Neuronal stem cell (in vitro differentiated cells): ENCODE measurements at regions not wholly inside any gene's neighbourhood (a gene's known extent, or its start where the extent isn't known, plus 50 kb on each side); places are given as distances from the start of the nearest gene placed in this dataset.

Experiments
- DNase-seq: peaks from one replicate; pipeline ENCODE4 v3.0.0-alpha.2; 2013; ENCODE audit warnings: low spot score
- H2AFZ ChIP-seq: one replicate; pipeline ENCODE4 v1.6.1; 2013; ENCODE audit warnings: mild to moderate bottlenecking, low read length, inconsistent platforms
- H2AK5ac ChIP-seq: 2 replicates; pipeline ENCODE4 v1.6.1; 2013; ENCODE audit warnings: low read depth, mild to moderate bottlenecking, inconsistent platforms, low read length, moderate library complexity, mixed read lengths
- H2BK120ac ChIP-seq: 2 replicates; pipeline ENCODE4 v1.6.1; 2013; ENCODE audit warnings: low read depth, mild to moderate bottlenecking, inconsistent platforms, low read length, moderate library complexity, mixed read lengths
- H2BK12ac ChIP-seq: one replicate; pipeline ENCODE4 v1.6.1; 2013; ENCODE audit warnings: low read length, inconsistent platforms
- H2BK15ac ChIP-seq: 2 replicates; pipeline ENCODE4 v1.6.1; 2013; ENCODE audit warnings: mild to moderate bottlenecking, low read length, inconsistent platforms, mixed read lengths
- H2BK5ac ChIP-seq: one replicate; pipeline ENCODE4 v1.6.1; 2013; ENCODE audit warnings: inconsistent platforms, mild to moderate bottlenecking, low read length, moderate library complexity
- H3K14ac ChIP-seq: one replicate; pipeline ENCODE4 v1.6.1; 2013; ENCODE audit warnings: low read length, inconsistent platforms
- H3K18ac ChIP-seq: 2 replicates; pipeline ENCODE4 v1.6.1; 2013; ENCODE audit warnings: low read length, inconsistent platforms
- H3K23ac ChIP-seq: 2 replicates; pipeline ENCODE4 v1.6.1; 2013; ENCODE audit warnings: low read depth, mild to moderate bottlenecking, mixed read lengths, low read length, inconsistent platforms; ENCODE audit not compliant: poor library complexity
- H3K27ac ChIP-seq: replicated peaks from 3 replicates; pipeline ENCODE4 v1.5.1; 2013; ENCODE audit warnings: low read length, inconsistent platforms
- H3K27me3 ChIP-seq, 3 experiments: 2 replicates each; pipeline ENCODE4 v1.6.1; 2013; ENCODE audit warnings: low read length in 3 of 3, mild to moderate bottlenecking in 2 of 3, inconsistent platforms in 1 of 3, low read depth in 1 of 3, mixed read lengths in 1 of 3, moderate library complexity in 1 of 3; ENCODE audit not compliant: control insufficient read depth in 3 of 3, insufficient read depth in 3 of 3
- H3K36me3 ChIP-seq, 2 donors: replicated peaks in 1 of 2; 2 replicates each; pipeline ENCODE4 v1.6.1; 2013; ENCODE audit warnings: low read length in 2 of 2; ENCODE audit not compliant: control insufficient read depth in 2 of 2, insufficient read depth in 2 of 2
- H3K4ac ChIP-seq: 2 replicates; pipeline ENCODE4 v1.6.1; 2013; ENCODE audit warnings: inconsistent platforms, mild to moderate bottlenecking, low read length, moderate library complexity
- H3K4me1 ChIP-seq, 2 donors: 1 replicate in 1 of 2; 2 replicates in 1 of 2; pipeline ENCODE4 v1.6.1; 2013; ENCODE audit warnings: low read length in 2 of 2, low read depth in 1 of 2; ENCODE audit not compliant: control insufficient read depth in 2 of 2, insufficient read depth in 1 of 2
- H3K4me2 ChIP-seq: one replicate; pipeline ENCODE4 v1.6.1; 2013; ENCODE audit warnings: mild to moderate bottlenecking, low read length, inconsistent platforms; ENCODE audit not compliant: insufficient read depth, poor library complexity, severe bottlenecking
- H3K4me3 ChIP-seq, 2 donors: 2 replicates each; pipeline ENCODE4 v1.5.1; 2013; ENCODE audit warnings: low read length in 2 of 2, mild to moderate bottlenecking in 2 of 2, inconsistent platforms in 1 of 2, moderate library complexity in 1 of 2
- H3K79me1 ChIP-seq: one replicate; pipeline ENCODE4 v1.6.1; 2013; ENCODE audit warnings: low read depth, mild to moderate bottlenecking, inconsistent platforms, low read length, moderate library complexity
- H3K9ac ChIP-seq: one replicate; pipeline ENCODE4 v1.6.1; 2013; ENCODE audit warnings: mild to moderate bottlenecking, low read depth, low read length, inconsistent platforms; ENCODE audit not compliant: poor library complexity
- H3K9me3 ChIP-seq, 2 donors: replicated peaks in 1 of 2; 2 replicates each; pipeline versions ENCODE3 to v1.6.1; 2013; ENCODE audit warnings: low read length in 2 of 2, mild to moderate bottlenecking in 2 of 2, inconsistent platforms in 1 of 2, low read depth in 1 of 2, mixed read lengths in 1 of 2, moderate library complexity in 1 of 2; ENCODE audit not compliant: control insufficient read depth in 2 of 2, insufficient read depth in 1 of 2
- H4K8ac ChIP-seq: one replicate; pipeline ENCODE4 v1.6.1; 2013; ENCODE audit warnings: low read depth, mild to moderate bottlenecking, inconsistent platforms, low read length, moderate library complexity
- H4K91ac ChIP-seq: one replicate; pipeline ENCODE4 v1.6.1; 2013; ENCODE audit warnings: low read length, low read depth, mild to moderate bottlenecking, inconsistent platforms; ENCODE audit not compliant: poor library complexity
- WGBS, 2 donors: extraction: QIAGEN DNeasy Blood & Tissue Kit; methylation state at CpG; one replicate each; pipeline ENCODE4 v1.1.7; 2013; ENCODE audit warnings: missing lambda C conversion rate in 2 of 2, mixed read lengths in 1 of 2; ENCODE audit not compliant: insufficient read length in 2 of 2, insufficient replicate concordance in 1 of 2; ENCODE audit errors: extremely low coverage in 2 of 2; 5-methylcytosine and 5-hydroxymethylcytosine counted together

- no peak overlapping the region for H3K14ac ChIP-seq
- no peaks in the 10 kb centered on the region for H3K27me3 ChIP-seq
- H2BK5ac ChIP-seq = no peak overlapping the region
- DNase-seq = no peak
- H2AK5ac ChIP-seq = no peak overlapping the region
- H3K18ac ChIP-seq = no peak overlapping the region
- no peak overlapping the region for H3K9ac ChIP-seq
- H3K79me1 ChIP-seq = no peaks in the 10 kb centered on the region
- H3K23ac ChIP-seq = no peak overlapping the region
- no peak overlapping the region for H2BK120ac ChIP-seq
- H2AFZ ChIP-seq = no peak overlapping the region
- no peak overlapping the region for H2BK15ac ChIP-seq
- peaks cover under 1 to 2% of the 10 kb centered on the region in 2 donors for H3K4me1 ChIP-seq
- no peak overlapping the region for H4K8ac ChIP-seq
- no peak overlapping the region for H3K4me2 ChIP-seq
- no peak overlapping the region for H3K4ac ChIP-seq
- no peak overlapping the region for H2BK12ac ChIP-seq
- H3K36me3 ChIP-seq = no peaks in the 10 kb centered on the region
- H4K91ac ChIP-seq = no peak overlapping the region
- no peak overlapping the region for H3K4me3 ChIP-seq
- no peak overlapping the region for H3K27ac ChIP-seq
- H3K9me3 ChIP-seq = no peaks in the 10 kb centered on the region
- WGBS, 2 donors = no CpG with 5 or more reads among the region's 3 CpGs
Measured at GRCh38 chr12:13805041-13805440, 176.4 kb downstream of the GRIN2B start.

- no peak overlapping the region for H3K4ac ChIP-seq
- no peak overlapping the region for H3K4me2 ChIP-seq
- no peak overlapping the region for H2BK15ac ChIP-seq
- H4K91ac ChIP-seq = no peak overlapping the region
- H3K18ac ChIP-seq = no peak overlapping the region
- no peak overlapping the region for H2AFZ ChIP-seq
- no peak overlapping the region for H2BK12ac ChIP-seq
- H3K27ac ChIP-seq = no peak overlapping the region
- no CpG with 5 or more reads among the region's 3 CpGs for WGBS, 2 donors
- no peaks in the 10 kb centered on the region for H3K9me3 ChIP-seq
- H2BK5ac ChIP-seq = no peak overlapping the region
- H4K8ac ChIP-seq = no peak overlapping the region
- H3K14ac ChIP-seq = no peak overlapping the region
- peaks cover 10 to 16% of the 10 kb centered on the region in 2 donors for H3K4me1 ChIP-seq
- H3K23ac ChIP-seq = no peak overlapping the region
- no peak overlapping the region for H3K4me3 ChIP-seq
- H3K36me3 ChIP-seq = no peaks in the 10 kb centered on the region
- no peak overlapping the region for H2BK120ac ChIP-seq
- H3K27me3 ChIP-seq = no peaks in the 10 kb centered on the region
- no peak overlapping the region for H2AK5ac ChIP-seq
- no peaks in the 10 kb centered on the region for H3K79me1 ChIP-seq
- DNase-seq = no peak
- no peak overlapping the region for H3K9ac ChIP-seq
Measured at GRCh38 chr12:13801543-13801942, 179.9 kb downstream of the GRIN2B start.

GRCh38 chr12:13799574-13799973, 181.8 kb downstream of the GRIN2B start:
- no peak overlapping the region for H2BK5ac ChIP-seq
- no peak overlapping the region for H3K4me3 ChIP-seq
- no peaks in the 10 kb centered on the region for H3K36me3 ChIP-seq
- peak overlapping the region; percentile 32 for H3K27ac ChIP-seq
- H4K91ac ChIP-seq = no peak overlapping the region
- H3K23ac ChIP-seq = no peak overlapping the region
- H2AFZ ChIP-seq = no peak overlapping the region
- no peak overlapping the region for H3K18ac ChIP-seq
- H2BK120ac ChIP-seq = no peak overlapping the region
- no peak overlapping the region for H2BK15ac ChIP-seq
- H2AK5ac ChIP-seq = no peak overlapping the region
- no peak overlapping the region for H3K9ac ChIP-seq
- peaks cover 10 to 16% of the 10 kb centered on the region in 2 donors for H3K4me1 ChIP-seq
- H3K27me3 ChIP-seq = no peaks in the 10 kb centered on the region
- H4K8ac ChIP-seq = no peak overlapping the region
- H3K14ac ChIP-seq = no peak overlapping the region
- H3K79me1 ChIP-seq = no peaks in the 10 kb centered on the region
- no peaks in the 10 kb centered on the region for H3K9me3 ChIP-seq
- H3K4ac ChIP-seq = no peak overlapping the region
- no CpG with 5 or more reads among the region's 3 CpGs for WGBS, 2 donors
- peak; percentile 9 for DNase-seq
- H3K4me2 ChIP-seq = no peak overlapping the region
- no peak overlapping the region for H2BK12ac ChIP-seq

- no peak overlapping the region for H2BK12ac ChIP-seq
- H3K27ac ChIP-seq = no peak overlapping the region
- H3K14ac ChIP-seq = no peak overlapping the region
- no peak overlapping the region for H2BK120ac ChIP-seq
- no peaks in the 10 kb centered on the region for H3K9me3 ChIP-seq
- no peak overlapping the region for H3K23ac ChIP-seq
- H2AK5ac ChIP-seq = no peak overlapping the region
- H3K4me1 ChIP-seq = peaks cover 10 to 16% of the 10 kb centered on the region in 2 donors
- H2BK15ac ChIP-seq = no peak overlapping the region
- H3K79me1 ChIP-seq = no peaks in the 10 kb centered on the region
- no peak overlapping the region for H3K4me2 ChIP-seq
- H2BK5ac ChIP-seq = no peak overlapping the region
- H4K8ac ChIP-seq = no peak overlapping the region
- H3K4ac ChIP-seq = no peak overlapping the region
- H3K4me3 ChIP-seq = no peak overlapping the region
- no peak overlapping the region for H3K18ac ChIP-seq
- no peaks in the 10 kb centered on the region for H3K36me3 ChIP-seq
- no peak overlapping the region for H3K9ac ChIP-seq
- no peak overlapping the region for H4K91ac ChIP-seq
- no peaks in the 10 kb centered on the region for H3K27me3 ChIP-seq
- H2AFZ ChIP-seq = no peak overlapping the region
- no peak for DNase-seq
Measured at GRCh38 chr12:13798162-13798561, 183.2 kb downstream of the GRIN2B start.
